ENCODE measurements at regions not wholly inside any gene's neighbourhood (a gene's known extent, or its start where the extent isn't known, plus 50 kb on each side); places are given as distances from the start of the nearest gene placed in this dataset.

DNA sequence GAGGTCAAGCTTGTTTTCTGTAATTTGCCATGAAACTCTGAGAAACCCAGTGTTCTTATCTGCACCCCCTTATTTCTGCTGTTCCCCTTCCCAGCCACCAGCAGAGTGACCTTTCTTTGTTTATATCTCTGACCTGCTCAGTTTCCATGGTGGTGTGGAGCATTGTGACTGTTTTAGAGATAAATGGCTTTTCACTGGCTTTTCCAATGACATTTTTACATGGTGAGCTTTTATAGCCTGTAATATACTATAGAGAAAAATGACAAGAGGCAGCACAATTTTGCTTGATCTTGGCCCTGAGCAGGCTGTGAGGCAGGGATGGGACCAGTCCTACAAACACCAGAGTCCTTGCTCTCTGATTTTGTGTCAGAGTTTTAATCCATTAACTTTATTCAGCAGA, 233.9 kb downstream of the FAT3 start:
- no peaks in the 10 kb centered on the region for H4K20me1 ChIP-seq (ENCODE audit: low read depth)
- TF ChIP-seq EZH2phosphoT487 (IDR thresholded peaks at IDR 0.05) (no peak), EZH2 (IDR thresholded peaks at IDR 0.05) (no peak)
- TF ChIP-seq, protein P1, sequence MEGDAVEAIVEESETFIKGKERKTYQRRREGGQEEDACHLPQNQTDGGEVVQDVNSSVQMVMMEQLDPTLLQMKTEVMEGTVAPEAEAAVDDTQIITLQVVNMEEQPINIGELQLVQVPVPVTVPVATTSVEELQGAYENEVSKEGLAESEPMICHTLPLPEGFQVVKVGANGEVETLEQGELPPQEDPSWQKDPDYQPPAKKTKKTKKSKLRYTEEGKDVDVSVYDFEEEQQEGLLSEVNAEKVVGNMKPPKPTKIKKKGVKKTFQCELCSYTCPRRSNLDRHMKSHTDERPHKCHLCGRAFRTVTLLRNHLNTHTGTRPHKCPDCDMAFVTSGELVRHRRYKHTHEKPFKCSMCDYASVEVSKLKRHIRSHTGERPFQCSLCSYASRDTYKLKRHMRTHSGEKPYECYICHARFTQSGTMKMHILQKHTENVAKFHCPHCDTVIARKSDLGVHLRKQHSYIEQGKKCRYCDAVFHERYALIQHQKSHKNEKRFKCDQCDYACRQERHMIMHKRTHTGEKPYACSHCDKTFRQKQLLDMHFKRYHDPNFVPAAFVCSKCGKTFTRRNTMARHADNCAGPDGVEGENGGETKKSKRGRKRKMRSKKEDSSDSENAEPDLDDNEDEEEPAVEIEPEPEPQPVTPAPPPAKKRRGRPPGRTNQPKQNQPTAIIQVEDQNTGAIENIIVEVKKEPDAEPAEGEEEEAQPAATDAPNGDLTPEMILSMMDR (IDR thresholded peaks at IDR 0.05) = no peak
- no peaks in the 10 kb centered on the region for H3K27me3 ChIP-seq
- H3K4me3 ChIP-seq = no peak overlapping the region
- H3K79me2 ChIP-seq (ENCODE audit: low read depth) = no peaks in the 10 kb centered on the region
- peak overlapping the region; percentile 1 for H3K9ac ChIP-seq
- peak overlapping the region; percentile 43 for H3K4me2 ChIP-seq
- Mint-ChIP-seq H3K9me3 (no peaks in the 10 kb centered on the region), H3K27ac (peak overlapping the region; percentile 30), H3K27me3 (ENCODE audit: insufficient read depth, low read depth) (peaks cover 2% of the 10 kb centered on the region), H3K4me3 (no peak overlapping the region), H3K4me1 (peaks cover 27% of the 10 kb centered on the region), H3K36me3 (peaks cover 2% of the 10 kb centered on the region)
- no peak overlapping the region for H3K27ac ChIP-seq
- DNase-seq (ENCODE audit: low spot score) = no peak
- H3K4me1 ChIP-seq = peaks cover 15% of the 10 kb centered on the region
- H3F3A ChIP-seq (ENCODE audit: low read depth) = no peaks in the 10 kb centered on the region
- no peak overlapping the region for H2AFZ ChIP-seq (replicated peaks)
- H3K36me3 ChIP-seq = no peaks in the 10 kb centered on the region
- H3K9me3 ChIP-seq (ENCODE audit: low read depth) = no peaks in the 10 kb centered on the region

DNA sequence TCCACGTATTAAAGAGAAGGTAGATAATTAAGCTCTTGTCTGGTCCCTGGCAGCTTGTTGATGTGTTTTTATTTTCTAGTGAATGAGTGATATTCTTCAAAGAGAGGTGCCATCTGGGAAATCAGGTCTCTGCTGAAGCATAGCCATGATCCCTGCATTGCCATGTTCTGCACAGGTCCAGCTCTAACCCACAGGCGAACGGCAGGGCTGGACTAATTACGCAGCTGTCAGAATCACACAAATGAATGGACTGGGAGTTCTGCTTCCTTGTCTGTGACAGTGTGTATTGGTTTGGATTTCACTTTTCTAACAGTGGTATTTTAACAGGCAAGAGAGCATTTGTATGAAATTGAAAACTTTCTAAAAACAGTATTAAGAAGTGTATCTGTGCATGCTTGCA, 235.6 kb downstream of the FAT3 start:
- Histone ChIP-seq H3F3A (ENCODE audit: low read depth) (no peaks in the 10 kb centered on the region), H3K36me3 (no peaks in the 10 kb centered on the region), H4K20me1 (ENCODE audit: low read depth) (no peaks in the 10 kb centered on the region), H3K9ac (no peak overlapping the region), H3K79me2 (ENCODE audit: low read depth) (no peaks in the 10 kb centered on the region), H2AFZ (replicated peaks) (no peak overlapping the region), H3K27ac (no peak overlapping the region), H3K27me3 (no peaks in the 10 kb centered on the region), H3K4me3 (no peak overlapping the region), H3K4me2 (no peak overlapping the region), H3K4me1 (peaks cover 15% of the 10 kb centered on the region), H3K9me3 (ENCODE audit: low read depth) (no peaks in the 10 kb centered on the region)
- Mint-ChIP-seq H3K4me1 (peaks cover 30% of the 10 kb centered on the region), H3K4me3 (no peak overlapping the region), H3K36me3 (peaks cover 2% of the 10 kb centered on the region), H3K27me3 (ENCODE audit: insufficient read depth, low read depth) (peaks cover 2% of the 10 kb centered on the region), H3K9me3 (no peaks in the 10 kb centered on the region), H3K27ac (peak overlapping the region; percentile 64)
- DNase-seq (ENCODE audit: low spot score) = no peak
- TF ChIP-seq EZH2phosphoT487 (IDR thresholded peaks at IDR 0.05) (no peak), EZH2 (IDR thresholded peaks at IDR 0.05) (no peak)
- TF ChIP-seq, protein P1 (IDR thresholded peaks at IDR 0.05) = no peak

DNA sequence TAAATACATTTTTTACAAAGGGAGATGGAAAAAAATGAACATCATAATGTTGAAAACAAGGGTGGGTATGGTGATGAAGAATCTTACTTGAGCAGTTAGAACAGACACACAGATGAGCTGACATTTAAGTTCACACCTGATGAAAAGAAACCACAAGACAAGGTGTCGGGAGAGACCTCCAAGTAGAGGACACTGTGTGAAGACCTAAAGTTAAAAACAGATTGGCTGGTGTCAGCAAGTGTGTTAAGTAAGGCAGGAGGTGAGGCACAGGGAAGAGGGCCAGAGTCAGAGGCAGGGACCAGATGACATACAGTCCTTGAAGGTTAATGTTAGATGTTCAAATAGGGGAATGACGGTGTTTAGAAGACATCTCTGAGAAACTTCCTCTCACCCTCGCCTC, 236.8 kb downstream of the FAT3 start:
- Histone ChIP-seq H3K4me1 (peaks cover 15% of the 10 kb centered on the region), H3K4me2 (no peak overlapping the region), H2AFZ (replicated peaks) (no peak overlapping the region), H3K9ac (no peak overlapping the region), H4K20me1 (ENCODE audit: low read depth) (no peaks in the 10 kb centered on the region), H3K36me3 (no peaks in the 10 kb centered on the region), H3K27ac (no peak overlapping the region), H3K9me3 (ENCODE audit: low read depth) (no peaks in the 10 kb centered on the region), H3F3A (ENCODE audit: low read depth) (no peaks in the 10 kb centered on the region), H3K27me3 (no peaks in the 10 kb centered on the region), H3K4me3 (no peak overlapping the region), H3K79me2 (ENCODE audit: low read depth) (no peaks in the 10 kb centered on the region)
- Mint-ChIP-seq H3K4me3 (no peak overlapping the region), H3K36me3 (peaks cover 2% of the 10 kb centered on the region), H3K9me3 (no peaks in the 10 kb centered on the region), H3K4me1 (peaks cover 30% of the 10 kb centered on the region), H3K27ac (peak overlapping the region; percentile 69), H3K27me3 (ENCODE audit: insufficient read depth, low read depth) (peaks cover 2% of the 10 kb centered on the region)
- DNase-seq (ENCODE audit: low spot score) = no peak
- TF ChIP-seq EZH2phosphoT487 (IDR thresholded peaks at IDR 0.05) (no peak), EZH2 (IDR thresholded peaks at IDR 0.05) (no peak)
- TF ChIP-seq, protein P1 (IDR thresholded peaks at IDR 0.05) = no peak
